ENCODE measurements at regions not wholly inside any gene's neighbourhood (a gene's known extent, or its start where the extent isn't known, plus 50 kb on each side); places are given as distances from the start of the nearest gene placed in this dataset.
"Not testable (repeated sequence)": the region's sequence is repeated elsewhere in the genome, so short reads cannot be mapped to it uniquely, and the experiment has no call there.

DNA sequence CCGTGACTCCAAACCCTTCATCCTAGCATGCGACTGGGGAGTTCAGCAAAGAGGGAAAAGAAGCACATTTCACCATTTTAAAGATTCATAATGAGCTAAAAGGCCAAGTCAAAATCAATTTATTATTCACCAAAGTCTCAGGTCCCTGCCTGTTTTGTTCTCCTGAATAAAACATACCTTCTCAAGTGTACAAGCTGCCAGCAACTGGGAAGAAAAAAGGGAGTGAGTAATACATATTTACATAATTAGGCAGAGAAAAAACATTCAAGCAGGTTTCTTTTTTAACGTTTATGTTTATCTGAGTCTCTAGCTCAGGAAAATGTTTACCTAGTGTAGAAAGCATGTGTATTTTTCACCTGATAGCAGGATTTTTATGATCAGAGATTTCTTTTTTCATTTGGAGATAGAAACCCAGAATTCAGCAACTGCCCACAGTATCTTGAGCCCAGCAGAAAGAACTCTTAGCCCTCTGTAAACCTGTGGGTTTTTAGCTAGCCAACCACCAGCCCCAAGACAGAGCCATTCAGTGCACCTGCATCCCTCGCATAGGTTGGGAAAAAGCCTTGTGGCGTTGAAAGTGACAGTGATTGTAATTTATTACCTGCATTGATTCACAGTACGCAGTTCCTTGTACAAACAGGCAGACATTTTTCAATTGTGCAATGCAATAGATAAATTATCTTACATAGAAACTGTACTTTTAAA, 117.9 kb upstream of the GRIA1 start:
- DNase-seq (ENCODE audit: low spot score), result no peak

DNA sequence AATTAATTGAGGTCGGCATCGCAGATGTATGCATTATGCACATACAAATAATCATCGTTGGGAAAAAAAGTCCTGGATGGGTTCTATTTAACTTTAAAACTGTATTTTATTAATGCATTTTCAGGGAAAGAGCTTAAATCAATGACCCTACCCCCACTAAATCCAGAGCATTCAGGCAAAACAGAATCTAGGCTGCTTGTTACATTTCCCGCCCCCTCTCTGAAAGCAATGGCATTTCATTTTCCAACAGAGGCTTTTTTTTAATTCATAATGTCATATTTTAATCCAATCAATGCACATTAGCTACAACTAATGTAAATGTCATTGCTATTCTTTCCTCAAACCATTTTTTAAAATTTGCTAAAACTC, 117.4 kb upstream of the GRIA1 start:
- DNase-seq (ENCODE audit: low spot score), result no peak
- TF ChIP-seq, protein P1, sequence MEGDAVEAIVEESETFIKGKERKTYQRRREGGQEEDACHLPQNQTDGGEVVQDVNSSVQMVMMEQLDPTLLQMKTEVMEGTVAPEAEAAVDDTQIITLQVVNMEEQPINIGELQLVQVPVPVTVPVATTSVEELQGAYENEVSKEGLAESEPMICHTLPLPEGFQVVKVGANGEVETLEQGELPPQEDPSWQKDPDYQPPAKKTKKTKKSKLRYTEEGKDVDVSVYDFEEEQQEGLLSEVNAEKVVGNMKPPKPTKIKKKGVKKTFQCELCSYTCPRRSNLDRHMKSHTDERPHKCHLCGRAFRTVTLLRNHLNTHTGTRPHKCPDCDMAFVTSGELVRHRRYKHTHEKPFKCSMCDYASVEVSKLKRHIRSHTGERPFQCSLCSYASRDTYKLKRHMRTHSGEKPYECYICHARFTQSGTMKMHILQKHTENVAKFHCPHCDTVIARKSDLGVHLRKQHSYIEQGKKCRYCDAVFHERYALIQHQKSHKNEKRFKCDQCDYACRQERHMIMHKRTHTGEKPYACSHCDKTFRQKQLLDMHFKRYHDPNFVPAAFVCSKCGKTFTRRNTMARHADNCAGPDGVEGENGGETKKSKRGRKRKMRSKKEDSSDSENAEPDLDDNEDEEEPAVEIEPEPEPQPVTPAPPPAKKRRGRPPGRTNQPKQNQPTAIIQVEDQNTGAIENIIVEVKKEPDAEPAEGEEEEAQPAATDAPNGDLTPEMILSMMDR (IDR thresholded peaks at IDR 0.05; ENCODE audit: extremely low read depth, missing control alignments), result no peak

More for the DNA sequence above, 117.9 kb upstream of the GRIA1 start:
- TF ChIP-seq, protein P1 (IDR thresholded peaks at IDR 0.05; ENCODE audit: extremely low read depth, missing control alignments), result no peak

DNA sequence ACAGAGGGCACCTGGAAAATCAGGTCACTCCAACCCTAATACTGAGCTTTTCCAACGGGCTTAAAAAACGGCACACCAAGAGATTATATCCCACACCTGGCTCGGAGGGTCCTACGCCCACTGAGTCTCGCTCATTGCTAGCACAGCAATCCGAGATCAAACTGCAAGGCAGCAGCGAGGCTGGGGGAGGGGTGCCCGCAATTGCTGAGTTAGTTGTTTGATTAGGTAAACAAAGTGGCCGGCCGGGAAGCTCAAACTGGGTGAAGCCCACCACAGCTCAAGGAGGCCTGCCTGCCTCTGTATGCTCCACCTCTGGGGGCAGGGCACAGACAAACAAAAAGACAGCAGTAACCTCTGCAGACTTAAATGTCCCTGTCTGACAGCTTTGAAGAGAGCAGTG, 108.8 kb upstream of the GRIA1 start:
- not testable (repeated sequence) for DNase-seq (ENCODE audit: low spot score)

DNA sequence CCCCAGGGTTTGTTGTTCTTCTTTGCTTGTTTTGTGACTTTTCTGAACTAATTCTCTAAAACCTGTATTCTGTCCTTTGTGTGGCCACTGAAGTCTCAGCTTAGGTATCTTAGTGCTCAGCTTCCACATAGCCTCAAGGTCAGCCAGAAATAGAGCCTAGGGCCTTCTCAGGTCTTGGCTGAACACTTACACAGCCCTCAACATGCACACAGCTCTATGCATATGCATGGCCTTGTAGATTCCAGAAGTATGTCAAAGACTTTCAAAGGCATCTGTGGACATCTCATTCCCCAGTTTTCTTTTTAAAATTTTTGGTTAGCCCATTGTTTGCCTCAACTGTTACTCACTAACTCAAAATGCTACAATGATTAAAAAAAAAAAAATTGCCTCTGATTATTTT, 99.9 kb upstream of the GRIA1 start:
- TF ChIP-seq, protein P1 (IDR thresholded peaks at IDR 0.05; ENCODE audit: extremely low read depth, missing control alignments), result no peak
- no peak for DNase-seq (ENCODE audit: low spot score)

DNA sequence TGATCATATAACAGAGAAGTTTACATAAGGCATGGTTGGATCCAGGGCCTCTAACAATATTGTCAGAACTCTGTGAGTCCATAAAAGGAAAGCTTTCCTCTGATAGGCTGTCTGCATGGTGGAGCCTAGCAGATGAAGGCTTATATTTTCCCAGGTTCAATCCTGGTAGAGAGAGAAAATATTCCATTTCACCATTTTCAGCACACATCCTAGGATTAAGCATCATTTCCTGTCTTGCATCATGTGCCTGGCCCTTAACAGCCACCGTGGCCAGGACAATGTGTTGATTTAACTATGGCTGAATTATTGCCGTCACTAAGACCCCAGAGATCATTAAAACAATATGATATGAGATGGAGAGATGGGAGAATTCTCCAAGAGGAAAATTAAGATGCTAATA, 90.9 kb upstream of the GRIA1 start:
- TF ChIP-seq, protein P1 (IDR thresholded peaks at IDR 0.05; ENCODE audit: extremely low read depth, missing control alignments), result no peak
- DNase-seq (ENCODE audit: low spot score), result no peak

DNA sequence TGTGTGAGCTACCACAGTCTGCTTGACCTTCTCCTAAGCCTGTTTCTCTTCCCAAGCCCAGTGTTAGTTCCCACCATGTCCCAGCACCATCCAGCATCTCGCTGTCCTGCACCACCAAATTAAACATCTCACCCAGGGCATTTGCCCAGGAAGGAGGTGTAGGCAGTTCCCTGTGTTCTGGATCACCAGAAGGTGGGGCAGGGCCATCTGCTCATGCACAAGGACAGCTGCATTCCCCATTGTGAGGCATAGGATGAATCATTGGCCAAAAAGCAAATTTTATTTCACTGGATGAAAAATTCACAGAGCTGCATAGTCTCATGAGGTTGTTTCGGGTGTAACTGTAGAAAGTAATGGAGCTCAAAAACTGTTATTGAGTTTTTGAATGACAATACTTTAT, 89.5 kb upstream of the GRIA1 start:
- no peak for DNase-seq (ENCODE audit: low spot score)
- TF ChIP-seq, protein P1 (IDR thresholded peaks at IDR 0.05; ENCODE audit: extremely low read depth, missing control alignments), result no peak

DNA sequence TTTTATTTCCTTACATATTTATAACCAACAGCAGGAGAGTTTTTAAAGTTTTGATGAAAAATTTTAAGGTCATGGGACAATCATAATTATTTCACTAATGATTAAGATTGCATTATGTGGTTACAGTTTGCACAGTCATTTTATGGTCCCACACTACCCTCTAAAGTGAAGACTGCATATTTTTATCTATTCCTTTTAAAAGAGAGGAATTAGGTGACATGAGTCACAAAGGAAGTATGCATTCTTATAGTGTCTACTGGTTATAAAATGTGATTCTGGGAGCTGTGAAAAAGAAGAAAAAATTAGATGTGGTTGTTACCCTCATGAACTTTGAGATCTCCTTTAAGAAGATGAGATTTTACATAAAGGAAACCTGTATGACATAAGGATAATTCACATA, 87.9 kb upstream of the GRIA1 start:
- no peak for DNase-seq (ENCODE audit: low spot score)

DNA sequence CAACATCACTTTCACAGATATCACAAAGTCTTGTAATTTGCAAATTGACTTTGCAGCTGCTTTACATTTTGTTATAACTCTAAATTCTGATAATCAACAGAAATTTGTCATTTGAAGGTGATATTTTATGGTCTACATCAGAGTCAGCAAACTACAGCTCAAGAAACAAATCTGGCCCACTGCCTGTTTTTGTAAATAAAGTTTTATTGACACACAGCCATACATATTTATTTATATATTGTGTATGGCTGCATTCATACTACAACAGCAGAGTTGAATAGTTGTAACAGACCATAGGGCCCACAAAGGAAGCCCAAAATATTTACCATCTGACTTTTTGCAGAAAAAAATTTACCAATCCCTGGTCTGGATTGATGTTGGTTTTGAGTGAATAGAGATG, 87.0 kb upstream of the GRIA1 start:
- TF ChIP-seq, protein P1 (IDR thresholded peaks at IDR 0.05; ENCODE audit: extremely low read depth, missing control alignments), result no peak

More for the DNA sequence above, 87.9 kb upstream of the GRIA1 start:
- TF ChIP-seq, protein P1 (IDR thresholded peaks at IDR 0.05; ENCODE audit: extremely low read depth, missing control alignments), result no peak

More for the DNA sequence above, 87.0 kb upstream of the GRIA1 start:
- no peak for DNase-seq (ENCODE audit: low spot score)

Measured in GM20000 (cell line).